K562 (cell line): ENCODE measurements at regions not wholly inside any gene's neighbourhood (a gene's known extent, or its start where the extent isn't known, plus 50 kb on each side); places are given as distances from the start of the nearest gene placed in this dataset.

ENCODE experiments used
- ATAC-seq: fragments of 200-7000 bp; cut with Tn5 transposase; 3 replicates; pipeline ENCODE4 v1.9.1; 2020; ENCODE audit warnings: moderate library complexity
- BruUV-seq: library from RNA; stranded (reverse); fragments of 400-500 nt; replicated peaks from 2 replicates; lab custom pipeline; 2021; lab: Mats Ljungman, UMichigan
- CTCF ChIA-PET: fragments of 300-600 bp; formaldehyde crosslinking; extraction: SDS; loops from one replicate; lab custom pipeline; 2021; ENCODE audit warnings: low intra/inter-chr PET ratio; lab: Yijun Ruan, JAX
- POLR2A ChIA-PET: fragments of 300-600, 350-650 bp; sonication (Branson Sonifier 250); formaldehyde crosslinking; extraction: SDS; loops from one replicate; lab custom pipeline; 2021; ENCODE audit warnings: antibody characterized with exemption, inconsistent platforms; lab: Yijun Ruan, JAX
- DNase-seq, 4 experiments: peaks; one replicate each; pipeline versions ENCODE4 v3.0.0 to v3.0.0-alpha.2; 2011 to 2018; ENCODE audit warnings: low spot score in 3 of 4, mixed read lengths in 3 of 4; ENCODE audit errors: extremely low read depth in 1 of 4
- FAIRE-seq: peaks from 2 replicates; lab custom pipeline; 2011; peaks lifted over from hg19 to GRCh38; lab: Jason Lieb, UNC
- H2AFZ ChIP-seq: 2 replicates; pipeline ENCODE4 v1.6.0; 2011; ENCODE audit warnings: low read depth, low read length, control low read depth, inconsistent platforms
- H3K27ac ChIP-seq: fragments of 200-600 bp; 3 replicates; pipeline ENCODE4 v1.8.0; 2011; ENCODE audit warnings: low read depth, mild to moderate bottlenecking, control low read depth, inconsistent platforms, low read length, moderate library complexity, mixed read lengths; ENCODE audit errors: extremely low read depth
- H3K27me3 ChIP-seq, 2 experiments: fragments of 300-600 bp in 1 of 2; 2 replicates in 1 of 2; 3 replicates in 1 of 2; pipeline versions ENCODE4 v1.6.0 to v1.8.0; 2011; ENCODE audit warnings: inconsistent platforms in 2 of 2, low read length in 2 of 2, mild to moderate bottlenecking in 1 of 2, mixed read lengths in 1 of 2, moderate library complexity in 1 of 2; ENCODE audit not compliant: control insufficient read depth in 2 of 2, insufficient read depth in 2 of 2
- H3K36me3 ChIP-seq: fragments of 300-600 bp; 3 replicates; pipeline ENCODE4 v1.8.0; 2011; ENCODE audit warnings: mild to moderate bottlenecking, low read length, inconsistent platforms; ENCODE audit not compliant: control insufficient read depth, insufficient read depth
- H3K4me1 ChIP-seq, 2 experiments: fragments of 200-600 bp in 1 of 2; replicated peaks in 1 of 2; 2 replicates in 1 of 2; 3 replicates in 1 of 2; pipeline versions ENCODE4 v1.5.1 to v1.8.0; 2011; ENCODE audit warnings: inconsistent platforms in 2 of 2, low read length in 2 of 2, mild to moderate bottlenecking in 1 of 2, mixed read lengths in 1 of 2, moderate library complexity in 1 of 2; ENCODE audit not compliant: control insufficient read depth in 2 of 2, insufficient read depth in 2 of 2
- H3K4me2 ChIP-seq: 2 replicates; pipeline ENCODE4 v1.6.1; 2011; ENCODE audit warnings: low read length, control low read depth, inconsistent platforms, mixed read lengths; ENCODE audit not compliant: insufficient read depth
- H3K4me3 ChIP-seq: fragments of 200-600 bp; sonication (generic), shearing (Covaris generic); 2 replicates; pipeline ENCODE4 v1.5.1; 2016; ENCODE audit warnings: control low read depth, inconsistent platforms
- H3K79me2 ChIP-seq: fragments of 200-600 bp; 3 replicates; pipeline ENCODE4 v1.8.0; 2011; ENCODE audit warnings: low read length, inconsistent platforms; ENCODE audit not compliant: control insufficient read depth, insufficient read depth
- H3K9ac ChIP-seq, 2 experiments: 2 replicates each; pipeline versions ENCODE4 v1.6.0 to v1.6.1; 2011; ENCODE audit warnings: low read depth in 2 of 2, low read length in 2 of 2, control low read depth in 1 of 2, inconsistent platforms in 1 of 2, mild to moderate bottlenecking in 1 of 2, mixed read lengths in 1 of 2; ENCODE audit not compliant: insufficient read depth in 1 of 2
- H3K9me1 ChIP-seq: one replicate; pipeline ENCODE4 v1.6.0; 2011; ENCODE audit warnings: inconsistent platforms, mild to moderate bottlenecking, low read length, moderate library complexity; ENCODE audit not compliant: control insufficient read depth, insufficient read depth
- H3K9me3 ChIP-seq: replicated peaks from 2 replicates; pipeline ENCODE4 v1.5.1; 2011; ENCODE audit warnings: low read depth, low read length, inconsistent platforms; ENCODE audit not compliant: control insufficient read depth, insufficient read depth
- H4K20me1 ChIP-seq: replicated peaks from 2 replicates; pipeline ENCODE4 v1.6.1; 2011; ENCODE audit warnings: low read length, inconsistent platforms, mixed read lengths; ENCODE audit not compliant: control insufficient read depth, insufficient read depth
- GTF2B ChIP-seq: IDR thresholded peaks from 2 replicates; pipeline ENCODE4 v1.6.1; 2011; ENCODE audit not compliant: insufficient read length; ENCODE audit errors: extremely low read depth
- HMG20A ChIP-seq: fragments of 450-650 bp; formaldehyde crosslinking; conservative IDR thresholded peaks from 2 replicates; pipeline ENCODE4 v1.4.0; 2020; ENCODE audit warnings: mild to moderate bottlenecking, mixed read lengths
- MTA1 ChIP-seq: fragments of 450-650 bp; IDR thresholded peaks from 2 replicates; pipeline ENCODE4 v1.6.1; 2017; ENCODE audit warnings: borderline replicate concordance
- NCOA4 ChIP-seq: fragments of 450-650 bp; IDR thresholded peaks from 2 replicates; pipeline ENCODE4 v1.6.1; 2018; ENCODE audit warnings: mild to moderate bottlenecking; ENCODE audit not compliant: partially characterized antibody
- RFX1 ChIP-seq: fragments of 450-650 bp; IDR thresholded peaks from 2 replicates; pipeline ENCODE4 v1.6.1; 2016; ENCODE audit warnings: mild to moderate bottlenecking, moderate library complexity
- ZBTB26 ChIP-seq: fragments of 450-650 bp; formaldehyde crosslinking; IDR thresholded peaks from 2 replicates; pipeline ENCODE4 v1.4.0; 2022; ENCODE audit warnings: missing genetic modification characterization
- ZEB2 ChIP-seq: fragments of 450-650 bp; IDR thresholded peaks from 2 replicates; pipeline ENCODE4 v1.6.1; 2016
- ZNF197 ChIP-seq: fragments of 200-800 bp; sonication (Bioruptor generic); IDR thresholded peaks from 2 replicates; pipeline ENCODE4 v1.6.1; 2016; ENCODE audit warnings: low read depth, missing genetic modification characterization, missing compliant biosample characterization
- ZNF639 ChIP-seq, 2 experiments: fragments of 200-800 bp in 1 of 2; sonication (Bioruptor generic) in 1 of 2; sonication (generic) in 1 of 2; formaldehyde crosslinking in 1 of 2; IDR thresholded peaks in 1 of 2; conservative IDR thresholded peaks in 1 of 2; 2 replicates each; pipeline versions ENCODE4 v1.5.0 to v1.6.1; 2016 to 2020; ENCODE audit warnings: missing compliant biosample characterization in 1 of 2, missing genetic modification characterization in 1 of 2, missing genetic modification reagents in 1 of 2
- ZNF75A ChIP-seq: fragments of 450-650 bp; formaldehyde crosslinking; IDR thresholded peaks from 2 replicates; pipeline ENCODE4 v1.4.0; 2020; ENCODE audit warnings: mild to moderate bottlenecking
- in situ Hi-C: fragments of 300-500 bp; cut with MboI; formaldehyde crosslinking; loops from 4 replicates; pipeline ENCODE4 v1.15.0; 2018; ENCODE audit warnings: inconsistent platforms, mixed read lengths
- intact Hi-C: fragments of 100-400 bp; cut with micrococcal nuclease; formaldehyde crosslinking; loops from 2 replicates; pipeline ENCODE4 v1.14.2; 2022
- TF ChIP-seq, protein P1 (sequence below): fragments of 250-450 bp; sonication (Bioruptor Pico); IDR thresholded peaks from 2 replicates; pipeline ENCODE4 v1.8.0; 2021; ENCODE audit warnings: moderate library complexity, mild to moderate bottlenecking, inconsistent platforms
- TF ChIP-seq, protein P2 (sequence below): fragments of 250-450 bp; sonication (Bioruptor Pico); IDR thresholded peaks from 2 replicates; pipeline ENCODE4 v1.5.0; 2021
- TF ChIP-seq, protein P3 (sequence below): fragments of 200-400 bp; formaldehyde crosslinking; IDR thresholded peaks from 2 replicates; pipeline ENCODE4 v1.6.1; 2017; ENCODE audit warnings: mild to moderate bottlenecking, low read depth, low read length, moderate library complexity
- TF ChIP-seq, protein P4 (sequence below): fragments of 250-450 bp; sonication (Bioruptor Pico); IDR thresholded peaks from 2 replicates; pipeline ENCODE4 v1.4.0; 2020

- in situ Hi-C loops (no loop called here), intact Hi-C loops (no loop called here)
- no peak overlapping the region for H3K27ac ChIP-seq
- DNase-seq (no peak), ATAC-seq (no peak), FAIRE-seq (no peak)
- no peaks in the 10 kb centered on the region for H3K36me3 ChIP-seq
- H3K9ac ChIP-seq, result no peak overlapping the region
- no peaks in the 10 kb centered on the region for H4K20me1 ChIP-seq
- CTCF ChIA-PET, result no interaction called here
- no peak overlapping the region for H2AFZ ChIP-seq
- H3K4me3 ChIP-seq, result no peak overlapping the region
- no peaks in the 10 kb centered on the region for H3K79me2 ChIP-seq
- H3K9me1 ChIP-seq, result no peaks in the 10 kb centered on the region
- no peaks in the 10 kb centered on the region for H3K27me3 ChIP-seq
- BruUV-seq, result no TSS peak
- POLR2A ChIA-PET, result no interaction called here
- no peak overlapping the region for H3K4me2 ChIP-seq
- no peaks in the 10 kb centered on the region for H3K9me3 ChIP-seq
- H3K4me1 ChIP-seq, result no peaks in the 10 kb centered on the region
- TF ChIP-seq HMG20A (no peak), MTA1 (no peak), RFX1 (no peak), ZNF75A (CRISPR knock-in tag) (no peak), GTF2B (no peak), ZNF639 (CRISPR knock-in tag; conservative IDR thresholded peaks at IDR 0.05 in 1 of 2, IDR thresholded peaks at IDR 0.05 in 1 of 2) (no peak), ZNF197 (CRISPR knock-in tag) (no peak), ZBTB26 (CRISPR knock-in tag) (no peak), NCOA4 (no peak), ZEB2 (no peak)
- TF ChIP-seq, protein P1, sequence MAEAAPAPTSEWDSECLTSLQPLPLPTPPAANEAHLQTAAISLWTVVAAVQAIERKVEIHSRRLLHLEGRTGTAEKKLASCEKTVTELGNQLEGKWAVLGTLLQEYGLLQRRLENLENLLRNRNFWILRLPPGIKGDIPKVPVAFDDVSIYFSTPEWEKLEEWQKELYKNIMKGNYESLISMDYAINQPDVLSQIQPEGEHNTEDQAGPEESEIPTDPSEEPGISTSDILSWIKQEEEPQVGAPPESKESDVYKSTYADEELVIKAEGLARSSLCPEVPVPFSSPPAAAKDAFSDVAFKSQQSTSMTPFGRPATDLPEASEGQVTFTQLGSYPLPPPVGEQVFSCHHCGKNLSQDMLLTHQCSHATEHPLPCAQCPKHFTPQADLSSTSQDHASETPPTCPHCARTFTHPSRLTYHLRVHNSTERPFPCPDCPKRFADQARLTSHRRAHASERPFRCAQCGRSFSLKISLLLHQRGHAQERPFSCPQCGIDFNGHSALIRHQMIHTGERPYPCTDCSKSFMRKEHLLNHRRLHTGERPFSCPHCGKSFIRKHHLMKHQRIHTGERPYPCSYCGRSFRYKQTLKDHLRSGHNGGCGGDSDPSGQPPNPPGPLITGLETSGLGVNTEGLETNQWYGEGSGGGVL (CRISPR knock-in tag), result no peak
- TF ChIP-seq, protein P2, sequence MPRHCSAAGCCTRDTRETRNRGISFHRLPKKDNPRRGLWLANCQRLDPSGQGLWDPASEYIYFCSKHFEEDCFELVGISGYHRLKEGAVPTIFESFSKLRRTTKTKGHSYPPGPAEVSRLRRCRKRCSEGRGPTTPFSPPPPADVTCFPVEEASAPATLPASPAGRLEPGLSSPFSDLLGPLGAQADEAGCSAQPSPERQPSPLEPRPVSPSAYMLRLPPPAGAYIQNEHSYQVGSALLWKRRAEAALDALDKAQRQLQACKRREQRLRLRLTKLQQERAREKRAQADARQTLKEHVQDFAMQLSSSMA (CRISPR knock-in tag), result no peak
- TF ChIP-seq, protein P3, sequence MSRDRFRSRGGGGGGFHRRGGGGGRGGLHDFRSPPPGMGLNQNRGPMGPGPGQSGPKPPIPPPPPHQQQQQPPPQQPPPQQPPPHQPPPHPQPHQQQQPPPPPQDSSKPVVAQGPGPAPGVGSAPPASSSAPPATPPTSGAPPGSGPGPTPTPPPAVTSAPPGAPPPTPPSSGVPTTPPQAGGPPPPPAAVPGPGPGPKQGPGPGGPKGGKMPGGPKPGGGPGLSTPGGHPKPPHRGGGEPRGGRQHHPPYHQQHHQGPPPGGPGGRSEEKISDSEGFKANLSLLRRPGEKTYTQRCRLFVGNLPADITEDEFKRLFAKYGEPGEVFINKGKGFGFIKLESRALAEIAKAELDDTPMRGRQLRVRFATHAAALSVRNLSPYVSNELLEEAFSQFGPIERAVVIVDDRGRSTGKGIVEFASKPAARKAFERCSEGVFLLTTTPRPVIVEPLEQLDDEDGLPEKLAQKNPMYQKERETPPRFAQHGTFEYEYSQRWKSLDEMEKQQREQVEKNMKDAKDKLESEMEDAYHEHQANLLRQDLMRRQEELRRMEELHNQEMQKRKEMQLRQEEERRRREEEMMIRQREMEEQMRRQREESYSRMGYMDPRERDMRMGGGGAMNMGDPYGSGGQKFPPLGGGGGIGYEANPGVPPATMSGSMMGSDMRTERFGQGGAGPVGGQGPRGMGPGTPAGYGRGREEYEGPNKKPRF, result no peak
- TF ChIP-seq, protein P4, sequence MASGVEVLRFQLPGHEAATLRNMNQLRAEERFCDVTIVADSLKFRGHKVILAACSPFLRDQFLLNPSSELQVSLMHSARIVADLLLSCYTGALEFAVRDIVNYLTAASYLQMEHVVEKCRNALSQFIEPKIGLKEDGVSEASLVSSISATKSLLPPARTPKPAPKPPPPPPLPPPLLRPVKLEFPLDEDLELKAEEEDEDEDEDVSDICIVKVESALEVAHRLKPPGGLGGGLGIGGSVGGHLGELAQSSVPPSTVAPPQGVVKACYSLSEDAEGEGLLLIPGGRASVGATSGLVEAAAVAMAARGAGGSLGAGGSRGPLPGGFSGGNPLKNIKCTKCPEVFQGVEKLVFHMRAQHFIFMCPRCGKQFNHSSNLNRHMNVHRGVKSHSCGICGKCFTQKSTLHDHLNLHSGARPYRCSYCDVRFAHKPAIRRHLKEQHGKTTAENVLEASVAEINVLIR (CRISPR knock-in tag), result no peak
Measured at GRCh38 chr10:90396721-90397120, 461.1 kb downstream of the HTR7 start.
